ENCODE measurements at regions not wholly inside any gene's neighbourhood (a gene's known extent, or its start where the extent isn't known, plus 50 kb on each side); places are given as distances from the start of the nearest gene placed in this dataset.

- intact Hi-C loops (cut with DNase I): no loop called here
- no peak for DNase-seq (ENCODE audit: extremely low spot score)
- Histone ChIP-seq H3K36me3 (no peaks in the 10 kb centered on the region), H3K4me3 (no peak overlapping the region), H3K27me3 (no peaks in the 10 kb centered on the region), H3K4me1 (no peaks in the 10 kb centered on the region), H3K27ac (replicated peaks in 1 of 4) (no peak overlapping the region), H3K9me3 (no peaks in the 10 kb centered on the region)
- no peak for TF ChIP-seq CTCF (IDR thresholded peaks at IDR 0.05)
- no peak for TF ChIP-seq POLR2A (IDR thresholded peaks at IDR 0.05; ENCODE audit: low read depth)
- TF ChIP-seq EP300 (IDR thresholded peaks at IDR 0.05): no peak
- no peak for TF ChIP-seq POLR2AphosphoS5 (IDR thresholded peaks at IDR 0.05)
- 53% methylated on average over 5 of the region's 5 CpGs for WGBS
These were observed 413.4 kb upstream of the AGA start for GRCh38 chr4:177855507-177856197.

- H3K27ac ChIP-seq (replicated peaks in 1 of 4): no peak overlapping the region
- intact Hi-C loops (cut with DNase I): no loop called here
- H3K27me3 ChIP-seq: no peaks in the 10 kb centered on the region
- H3K4me1 ChIP-seq: no peaks in the 10 kb centered on the region
- no peak for TF ChIP-seq POLR2A (IDR thresholded peaks at IDR 0.05; ENCODE audit: low read depth)
- no peak for TF ChIP-seq EP300 (IDR thresholded peaks at IDR 0.05)
- TF ChIP-seq CTCF (IDR thresholded peaks at IDR 0.05): no peak
- no peak for TF ChIP-seq POLR2AphosphoS5 (IDR thresholded peaks at IDR 0.05)
- no peak for DNase-seq (ENCODE audit: extremely low spot score)
- H3K4me3 ChIP-seq: no peak overlapping the region
- no peaks in the 10 kb centered on the region for H3K9me3 ChIP-seq
- no peaks in the 10 kb centered on the region for H3K36me3 ChIP-seq
These were observed 417.9 kb upstream of the AGA start for GRCh38 chr4:177860171-177860570.

GRCh38 chr4:177861551-177862094 is 419.4 kb upstream of the AGA start:
- DNase-seq (ENCODE audit: extremely low spot score): no peak
- TF ChIP-seq CTCF (IDR thresholded peaks at IDR 0.05): no peak
- H3K27me3 ChIP-seq: no peaks in the 10 kb centered on the region
- H3K4me1 ChIP-seq: no peaks in the 10 kb centered on the region
- H3K4me3 ChIP-seq: no peak overlapping the region
- 96% methylated on average over 17 of the region's 18 CpGs for WGBS
- no peak overlapping the region for H3K27ac ChIP-seq (replicated peaks in 1 of 4)
- no peaks in the 10 kb centered on the region for H3K36me3 ChIP-seq
- no peaks in the 10 kb centered on the region for H3K9me3 ChIP-seq
- intact Hi-C loops (cut with DNase I): no loop called here

GRCh38 chr4:177862541-177863176 is 420.4 kb upstream of the AGA start:
- H3K36me3 ChIP-seq: no peaks in the 10 kb centered on the region
- no peaks in the 10 kb centered on the region for H3K27me3 ChIP-seq
- H3K27ac ChIP-seq (replicated peaks in 1 of 4): no peak overlapping the region
- intact Hi-C loops (cut with DNase I): no loop called here
- TF ChIP-seq CTCF (IDR thresholded peaks at IDR 0.05): no peak
- no peak for TF ChIP-seq EP300 (IDR thresholded peaks at IDR 0.05)
- TF ChIP-seq POLR2AphosphoS5 (IDR thresholded peaks at IDR 0.05): no peak
- no peak for TF ChIP-seq POLR2A (IDR thresholded peaks at IDR 0.05; ENCODE audit: low read depth)
- 85% methylated on average over 12 of the region's 19 CpGs for WGBS
- no peak overlapping the region for H3K4me3 ChIP-seq
- no peaks in the 10 kb centered on the region for H3K9me3 ChIP-seq
- H3K4me1 ChIP-seq: no peaks in the 10 kb centered on the region
- no peak for DNase-seq (ENCODE audit: extremely low spot score)

Measured in esophagus muscularis mucosa (tissue), 4 donors.